IPS-NIHi7 (cell line): ENCODE measurements at regions not wholly inside any gene's neighbourhood (a gene's known extent, or its start where the extent isn't known, plus 50 kb on each side); places are given as distances from the start of the nearest gene placed in this dataset.
"Not testable (repeated sequence)": the region's sequence is repeated elsewhere in the genome, so short reads cannot be mapped to it uniquely, and the experiment has no call there.

Experiments used
- DNase-seq: peaks from one replicate; pipeline ENCODE4 v3.0.0; 2012; ENCODE audit warnings: mixed read lengths; ENCODE audit errors: extremely low spot score

DNA sequence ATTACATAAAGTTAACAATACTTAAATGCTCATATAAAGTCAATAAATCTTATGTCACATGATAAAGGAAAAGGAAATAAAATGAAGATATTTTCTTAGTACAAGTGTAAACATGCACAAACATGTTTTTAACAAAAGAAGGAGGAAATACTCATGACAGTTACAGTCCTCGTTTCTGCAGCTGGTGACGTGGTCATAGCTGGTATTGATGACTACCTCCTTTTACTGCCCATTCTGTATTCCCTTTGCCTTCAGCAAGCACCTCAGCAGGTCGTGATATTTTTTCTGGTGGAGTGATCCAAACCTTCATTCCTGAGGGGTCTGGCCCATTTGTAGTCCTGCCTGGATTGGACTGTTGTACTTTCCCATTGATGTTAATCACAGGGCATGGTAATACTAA lies 797.5 kb upstream of the PCDH10 start:
- not testable (repeated sequence) for DNase-seq

DNA sequence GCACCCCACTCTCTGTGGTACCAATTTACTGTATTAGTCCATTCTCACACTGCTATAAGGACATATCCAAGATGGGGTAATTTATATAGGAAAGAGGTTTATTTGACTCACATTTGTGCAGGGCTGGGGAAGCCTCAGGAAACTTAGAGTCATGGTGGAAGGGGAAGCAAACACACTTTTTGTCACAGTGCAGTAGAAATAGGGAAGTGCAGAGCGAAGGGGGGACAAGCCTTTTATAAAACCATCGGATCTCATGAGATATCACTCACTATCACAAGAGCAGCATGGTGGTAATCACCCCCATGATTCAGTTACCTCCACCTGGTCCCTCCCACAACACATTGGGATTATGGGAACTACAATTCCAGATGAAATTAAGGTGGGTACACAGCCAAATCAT lies 766.9 kb upstream of the PCDH10 start:
- DNase-seq: no peak

DNA sequence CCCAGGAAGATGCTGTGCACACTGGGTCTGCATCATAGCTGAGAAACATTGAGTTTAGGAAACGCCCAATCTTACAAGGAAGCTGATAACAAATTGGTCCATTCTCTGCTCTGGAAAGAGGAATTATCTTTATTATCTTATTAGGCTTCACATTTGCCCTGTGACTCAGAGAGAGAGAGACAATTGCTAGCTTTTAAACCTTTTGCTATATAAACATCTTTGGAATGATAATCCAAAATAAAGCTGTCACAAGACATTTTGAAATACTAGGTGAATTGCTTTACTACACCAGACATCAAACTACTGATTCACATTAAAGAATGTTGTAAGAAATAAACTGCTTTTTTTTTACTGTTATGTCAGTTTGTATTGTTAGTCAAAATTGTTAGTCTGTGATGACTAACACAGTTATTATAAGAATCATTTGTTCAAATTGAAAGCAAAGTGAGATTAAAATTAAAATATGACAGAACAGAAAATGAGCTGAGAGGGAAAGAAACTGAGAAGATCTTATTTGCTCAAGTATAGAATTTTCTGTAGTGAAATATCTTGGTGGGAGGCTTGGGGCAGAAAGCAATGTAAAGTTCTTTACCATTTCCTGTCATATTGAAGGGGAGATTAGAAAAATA lies 765.4 kb upstream of the PCDH10 start:
- no peak for DNase-seq

DNA sequence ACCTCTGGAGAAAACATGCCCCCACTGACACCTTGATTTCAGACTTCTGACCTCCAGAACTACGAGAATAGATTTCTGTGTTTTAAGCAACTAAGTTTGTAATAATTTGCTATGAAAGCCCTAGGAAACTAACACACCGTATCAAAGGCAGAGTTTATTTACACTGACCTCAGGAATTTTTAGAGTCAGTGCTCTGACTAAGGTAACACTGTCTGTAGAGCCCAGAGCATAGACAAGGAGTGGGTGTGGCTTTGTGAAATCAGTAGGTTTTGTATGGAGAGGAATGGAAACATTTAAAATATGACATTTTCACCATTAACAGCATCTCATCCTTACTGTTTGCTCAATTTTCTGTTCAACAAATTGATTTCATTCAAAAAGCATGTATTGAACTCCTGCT lies 764.4 kb upstream of the PCDH10 start:
- DNase-seq: no peak

DNA sequence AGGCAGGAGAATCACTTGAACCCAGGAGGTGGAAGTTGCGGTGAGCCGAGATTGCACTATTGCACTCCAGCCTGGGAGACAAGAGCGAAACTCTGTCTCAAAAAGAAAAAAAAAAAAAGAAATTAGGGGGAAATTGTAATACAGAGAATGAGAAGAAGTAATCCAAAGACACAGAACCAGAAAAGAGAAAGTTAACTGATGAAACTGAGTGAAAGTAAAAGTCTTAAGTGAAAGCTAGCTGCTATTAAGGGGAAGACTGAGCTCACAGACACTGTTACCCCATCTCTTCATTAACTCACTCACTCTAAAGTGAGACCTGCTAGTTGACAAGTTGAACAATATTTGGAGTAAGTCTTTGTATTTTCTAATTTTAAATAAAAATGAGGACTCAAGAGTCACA lies 763.0 kb upstream of the PCDH10 start:
- DNase-seq: no peak

DNA sequence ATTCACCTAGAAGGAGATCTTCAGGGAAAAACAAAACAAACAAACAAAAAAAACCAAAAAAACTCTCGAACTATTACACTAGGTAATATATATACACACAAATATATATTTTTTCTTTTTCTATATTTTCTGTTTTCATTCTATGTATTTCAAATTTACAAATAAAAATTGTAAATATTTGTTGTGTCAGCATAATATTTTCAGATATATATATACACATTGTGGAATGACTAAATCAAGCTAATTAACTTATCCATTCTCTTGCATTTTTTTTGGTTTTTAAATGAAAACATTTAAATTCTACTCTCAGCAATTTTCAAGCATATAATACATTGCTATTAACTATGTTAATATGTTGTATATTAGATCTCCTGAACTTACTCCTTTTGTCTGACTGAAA lies 762.0 kb upstream of the PCDH10 start:
- DNase-seq: no peak

DNA sequence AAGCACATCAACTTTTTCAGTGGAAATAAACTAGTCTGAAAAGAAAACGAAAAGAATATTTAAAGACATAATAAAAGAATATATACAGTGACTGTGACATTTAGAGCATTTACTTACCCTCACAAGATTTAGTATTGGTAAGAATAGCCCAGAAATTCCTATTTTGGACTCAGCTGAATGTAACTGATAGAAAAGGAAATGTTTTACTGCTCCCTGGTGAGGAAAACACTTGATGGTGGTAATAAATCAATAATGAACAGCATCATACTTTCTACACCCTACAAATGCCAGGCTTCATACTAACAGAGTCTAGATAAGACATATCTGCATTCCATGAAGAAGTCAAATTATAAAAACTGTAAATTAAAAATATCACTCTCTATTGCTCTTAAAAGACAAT lies 753.5 kb upstream of the PCDH10 start:
- no peak for DNase-seq

DNA sequence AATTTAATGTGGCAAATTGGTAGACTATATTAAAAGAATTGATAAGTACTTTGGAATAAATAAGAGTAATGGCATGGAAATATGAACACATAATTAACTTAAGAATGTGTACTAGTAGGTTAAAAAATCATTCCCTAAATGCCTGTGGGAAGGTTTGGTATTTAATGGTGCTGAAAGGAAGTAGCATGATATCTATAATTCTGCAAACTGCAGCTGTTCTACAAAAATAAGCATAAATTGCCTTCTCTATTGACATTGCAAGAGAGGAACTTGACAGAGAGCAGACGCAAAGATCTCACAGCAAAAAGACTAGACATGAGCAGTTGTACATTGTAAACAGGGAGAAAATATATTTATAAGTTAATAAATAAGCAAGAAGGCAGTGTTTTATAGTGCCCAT lies 752.5 kb upstream of the PCDH10 start:
- DNase-seq: no peak

DNA sequence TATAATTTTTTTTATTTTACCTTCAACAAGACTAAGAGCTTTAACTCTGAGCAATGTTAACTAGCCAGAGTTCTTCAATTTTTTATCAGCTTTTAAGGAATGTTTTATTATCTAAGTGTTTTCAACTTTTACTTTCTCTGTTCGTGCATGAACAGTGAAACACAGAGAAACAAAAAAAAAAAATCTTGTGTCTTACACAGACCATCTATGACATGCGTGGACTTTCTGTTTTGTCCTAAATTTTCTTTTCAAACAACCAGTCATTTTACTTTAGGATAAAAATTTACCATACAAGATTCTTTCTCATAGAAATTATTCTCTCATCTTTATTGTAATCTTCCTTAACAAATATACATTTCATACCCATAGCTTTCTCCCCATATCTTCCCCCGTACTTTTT lies 731.9 kb upstream of the PCDH10 start:
- DNase-seq: no peak

DNA sequence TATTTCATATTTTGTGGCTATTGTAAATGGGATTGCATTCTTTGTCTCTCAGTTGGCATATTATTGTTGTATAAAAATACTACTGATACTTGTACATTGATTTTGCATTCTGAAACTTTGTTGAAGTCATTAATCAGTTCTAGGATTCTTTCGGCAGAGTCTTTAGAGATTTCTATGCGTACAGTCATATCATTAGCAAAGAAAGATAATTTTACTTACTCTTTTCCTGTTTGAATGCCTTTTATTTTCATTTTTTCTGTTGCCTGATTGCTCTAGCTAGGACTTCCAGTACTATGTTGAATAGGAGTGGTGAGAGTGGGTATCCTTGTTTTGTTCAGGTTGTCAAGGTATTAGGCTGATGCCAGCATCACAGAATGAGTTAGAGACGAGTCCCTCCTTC lies 722.0 kb upstream of the PCDH10 start:
- no peak for DNase-seq

DNA sequence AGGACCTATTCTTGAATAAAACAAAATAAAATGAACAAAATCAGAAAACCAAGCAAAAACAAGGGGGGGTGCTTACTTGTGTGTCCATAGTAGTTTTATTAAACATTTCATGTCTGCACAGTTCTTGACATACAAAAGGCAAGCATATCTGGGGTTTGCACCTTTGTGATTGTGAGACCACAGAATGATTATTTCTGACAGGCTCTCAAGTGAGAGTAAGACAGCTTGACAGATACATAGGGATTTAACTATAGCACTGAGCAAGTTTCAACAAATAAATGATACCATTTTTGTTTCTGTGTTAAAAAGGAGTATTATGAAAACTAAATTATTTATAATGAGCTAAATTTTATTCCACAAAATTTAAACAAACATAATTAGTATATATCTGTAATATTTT lies 712.0 kb upstream of the PCDH10 start:
- DNase-seq: no peak

DNA sequence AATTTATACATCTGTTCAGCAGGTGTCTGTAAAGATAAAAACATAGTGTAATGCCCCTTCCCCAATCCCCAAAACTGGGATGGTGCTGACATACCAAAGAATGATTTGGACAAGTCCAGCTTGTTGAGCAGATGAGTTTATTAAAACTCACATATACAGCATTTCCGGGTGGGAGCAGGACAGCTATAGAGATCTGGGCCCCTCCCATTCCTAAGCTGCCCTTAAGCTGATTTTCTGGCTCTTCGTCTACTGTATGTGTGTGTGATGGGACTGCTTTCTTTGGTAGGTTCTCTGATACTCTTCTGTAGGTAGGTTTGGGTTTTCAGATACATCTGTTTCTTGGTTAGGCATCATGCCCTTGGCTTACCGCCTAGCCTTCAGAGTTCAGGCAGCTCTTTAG lies 703.7 kb upstream of the PCDH10 start:
- DNase-seq: no peak

DNA sequence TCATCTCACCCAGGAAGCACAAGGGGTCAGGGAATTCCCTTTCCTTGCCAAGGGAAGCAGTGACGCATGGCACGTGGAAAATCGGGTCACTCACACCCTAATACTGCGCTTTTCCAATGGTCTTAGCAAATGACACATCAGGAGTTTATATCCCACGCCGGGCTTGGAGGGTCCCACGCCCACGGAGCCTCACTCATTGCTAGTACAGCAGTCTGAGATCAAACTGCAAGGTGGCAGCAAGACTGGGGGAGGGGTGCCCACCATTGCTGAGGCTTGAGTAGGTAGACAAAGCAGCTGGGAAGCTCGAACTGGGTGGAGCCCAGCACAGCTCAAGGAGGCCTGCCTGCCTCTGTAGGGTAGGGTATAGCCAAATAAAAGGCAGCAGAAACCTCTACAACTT lies 691.1 kb upstream of the PCDH10 start:
- DNase-seq: not testable (repeated sequence)

DNA sequence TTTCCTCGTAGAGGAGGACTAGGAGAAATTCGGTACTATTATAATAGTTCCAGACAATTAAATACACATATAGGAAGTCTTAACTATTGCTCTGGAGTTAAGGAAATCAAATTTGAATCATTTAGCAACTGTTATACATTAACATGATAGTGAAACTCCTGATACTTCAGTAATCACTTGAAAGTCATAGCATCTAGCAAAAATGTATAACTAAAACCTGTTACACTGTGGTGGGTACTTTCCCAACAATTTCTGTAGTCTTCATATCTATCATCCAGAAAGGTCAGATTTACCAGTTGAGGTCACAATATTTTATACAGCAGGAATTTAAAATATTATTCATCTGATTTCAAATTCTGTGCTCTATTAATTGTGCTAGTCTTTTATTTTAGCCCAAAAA lies 669.6 kb upstream of the PCDH10 start:
- DNase-seq: no peak

DNA sequence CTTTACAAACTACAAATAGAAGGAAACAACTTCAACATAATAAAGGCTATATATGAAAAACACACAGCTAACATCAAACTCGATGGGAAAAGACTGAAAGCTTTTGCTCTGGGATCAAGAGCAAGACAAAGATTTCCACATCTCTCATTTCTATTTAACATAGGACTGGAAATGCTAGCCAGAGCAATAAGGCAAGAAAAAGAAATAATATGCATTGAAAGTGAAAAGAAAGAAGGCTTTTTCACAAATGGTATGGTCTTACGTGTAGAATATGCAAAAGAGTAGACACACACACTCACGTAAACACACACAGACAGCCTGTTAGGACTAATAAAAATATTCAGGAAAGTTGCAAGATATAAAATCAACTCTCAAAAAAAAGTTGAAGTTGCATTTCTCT lies 660.5 kb upstream of the PCDH10 start:
- DNase-seq: no peak

DNA sequence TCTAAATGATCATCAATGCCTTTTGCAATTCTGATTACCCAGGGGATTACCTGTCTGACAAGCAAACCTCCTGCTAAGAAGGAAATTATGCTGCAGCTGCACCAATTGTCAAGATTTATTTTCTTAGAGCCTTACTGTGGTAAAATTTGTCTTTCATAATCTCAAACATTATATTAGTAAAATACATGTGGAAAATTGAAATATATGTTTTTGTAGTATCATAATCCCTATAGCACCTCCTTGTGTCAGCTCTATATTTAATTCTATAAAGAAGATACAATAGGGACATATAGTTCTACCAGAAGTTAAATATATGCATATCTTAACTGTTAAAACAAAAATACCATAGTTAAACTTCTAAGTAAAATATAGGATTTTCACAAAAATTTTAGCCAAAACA lies 655.6 kb upstream of the PCDH10 start:
- no peak for DNase-seq

DNA sequence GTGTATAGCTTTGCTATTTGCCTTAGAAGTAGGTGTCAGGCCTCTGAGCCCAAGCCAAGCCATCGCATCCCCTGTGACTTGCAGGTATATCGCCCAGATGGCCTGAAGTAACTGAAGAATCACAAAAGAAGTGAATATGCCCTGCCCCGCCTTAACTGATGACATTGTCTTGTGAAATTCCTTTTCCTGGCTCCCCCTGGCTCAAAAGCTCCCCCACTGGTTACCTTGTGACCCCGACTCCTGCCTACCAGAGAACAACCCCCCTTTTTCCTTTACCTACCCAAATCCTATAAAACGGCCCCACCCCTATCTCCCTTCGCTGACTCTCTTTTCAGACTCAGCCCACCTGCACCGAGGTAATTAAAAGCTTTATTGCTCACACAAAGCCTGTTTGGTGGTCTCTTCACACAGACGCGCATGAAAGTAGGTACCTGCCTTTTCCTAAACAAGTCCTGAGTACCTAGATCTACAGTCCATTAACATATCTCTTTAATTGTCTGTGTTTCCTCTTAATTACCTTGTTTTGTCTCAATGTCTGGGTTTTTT lies 653.8 kb upstream of the PCDH10 start:
- not testable (repeated sequence) for DNase-seq

DNA sequence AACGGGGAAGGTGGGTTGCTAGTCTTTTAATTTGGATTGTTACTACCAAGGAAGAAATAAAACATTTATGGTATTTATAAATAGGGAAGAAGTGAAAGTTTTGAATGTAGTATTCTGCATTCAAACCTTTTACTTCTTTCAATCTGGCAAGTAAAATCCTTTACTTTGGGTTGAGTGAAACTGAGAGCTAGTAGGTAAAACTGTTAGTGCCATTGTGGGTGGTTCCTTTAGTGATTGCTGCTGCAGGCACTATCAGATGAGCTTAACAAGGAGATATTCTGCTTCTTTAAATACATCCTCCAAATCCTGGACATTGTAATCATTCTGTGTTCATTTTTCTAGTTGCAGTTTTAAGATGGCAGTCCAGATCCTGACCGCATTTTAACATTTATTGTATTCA lies 650.9 kb upstream of the PCDH10 start:
- no peak for DNase-seq

DNA sequence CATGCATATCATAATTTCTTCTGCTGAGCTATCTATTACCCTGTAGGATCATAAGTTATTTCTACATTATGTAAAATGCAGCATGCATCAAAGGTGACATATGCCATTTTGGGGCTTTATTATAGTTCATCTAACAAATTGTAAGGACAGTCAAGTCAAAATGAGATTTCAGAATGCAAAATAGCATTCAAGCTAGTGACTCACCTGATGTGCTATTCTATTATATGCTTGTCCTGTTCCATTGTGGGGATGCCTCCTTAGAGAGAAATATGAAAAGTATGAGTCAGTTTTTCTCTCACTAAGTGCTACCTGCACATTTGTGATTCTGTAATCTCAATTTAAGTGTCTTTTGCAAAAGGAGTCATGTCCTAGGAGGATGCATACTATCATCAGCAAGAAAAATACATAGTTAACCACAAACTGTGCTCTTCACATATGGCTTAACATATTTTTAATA lies 647.0 kb upstream of the PCDH10 start:
- no peak for DNase-seq

DNA sequence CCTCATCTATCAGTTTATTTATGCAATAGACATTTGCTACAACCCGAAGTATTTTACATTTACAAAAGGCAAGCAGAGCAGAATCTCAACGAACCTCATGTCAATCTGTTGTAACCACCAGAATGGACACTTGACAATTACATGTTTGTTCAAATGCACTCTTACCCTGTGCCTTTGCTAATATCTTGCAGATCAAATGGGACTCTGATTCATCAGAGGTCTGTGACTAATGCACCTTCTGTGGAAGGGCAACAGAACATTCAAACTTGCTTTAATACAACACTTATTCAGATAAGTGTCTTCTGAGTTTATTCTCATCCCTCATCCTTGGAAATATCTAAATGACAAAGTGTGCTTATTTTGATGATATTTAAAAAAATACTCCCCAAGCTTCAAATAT lies 644.7 kb upstream of the PCDH10 start:
- DNase-seq: no peak

DNA sequence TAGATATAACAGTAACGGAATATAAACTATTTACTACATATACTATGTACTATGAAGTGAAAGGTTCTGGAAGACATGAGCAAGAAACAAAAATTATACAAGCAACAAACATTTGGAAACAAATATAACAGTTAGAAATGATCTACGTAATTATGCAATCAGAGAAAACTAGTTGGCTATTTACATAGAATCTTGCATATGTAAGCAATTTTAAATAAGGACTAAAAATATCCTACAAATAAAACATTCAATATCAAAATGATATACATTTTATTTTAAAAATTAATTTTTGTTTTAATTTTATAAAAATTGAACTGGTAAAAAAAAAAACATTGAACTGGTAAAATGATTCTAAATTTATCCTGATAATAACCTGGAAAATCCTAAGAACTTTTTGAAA lies 642.5 kb upstream of the PCDH10 start:
- no peak for DNase-seq

DNA sequence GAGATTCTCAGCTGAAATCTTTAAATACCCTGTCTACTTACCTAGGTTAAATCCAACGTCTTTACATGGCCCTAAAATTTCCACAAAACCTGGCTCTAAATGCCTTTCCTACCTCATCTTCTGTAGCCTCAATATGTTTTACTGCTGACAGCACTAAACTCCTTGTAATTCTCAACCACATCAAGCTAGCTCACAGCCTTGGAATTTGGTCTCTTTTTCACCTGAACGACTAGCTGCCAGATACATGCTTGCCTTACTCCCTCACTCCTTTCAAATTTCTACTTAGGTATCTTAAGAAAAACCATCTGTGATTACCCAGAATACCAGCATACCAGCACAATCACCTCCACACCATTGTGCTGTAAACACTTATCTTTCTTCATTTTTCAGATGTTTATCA lies 635.6 kb upstream of the PCDH10 start:
- DNase-seq: peak; percentile 17

DNA sequence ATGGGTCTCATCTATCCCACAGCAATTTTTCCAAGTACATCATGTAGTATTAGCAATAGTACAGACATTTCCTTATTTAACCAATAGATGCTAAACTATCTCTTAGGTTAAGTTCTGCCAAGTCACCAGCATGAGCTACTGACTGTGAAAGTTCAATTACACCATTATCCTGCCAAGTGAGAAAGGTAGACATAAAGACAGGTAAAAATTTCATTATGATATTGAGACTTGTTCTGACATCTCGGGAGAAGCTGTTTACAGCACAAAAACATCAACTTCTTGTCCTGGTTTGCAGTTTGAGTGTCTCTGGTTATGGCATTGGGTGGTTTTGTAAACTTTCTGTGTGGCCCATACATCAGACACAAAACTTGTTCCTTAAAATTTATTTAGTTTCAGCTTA lies 622.4 kb upstream of the PCDH10 start:
- no peak for DNase-seq

DNA sequence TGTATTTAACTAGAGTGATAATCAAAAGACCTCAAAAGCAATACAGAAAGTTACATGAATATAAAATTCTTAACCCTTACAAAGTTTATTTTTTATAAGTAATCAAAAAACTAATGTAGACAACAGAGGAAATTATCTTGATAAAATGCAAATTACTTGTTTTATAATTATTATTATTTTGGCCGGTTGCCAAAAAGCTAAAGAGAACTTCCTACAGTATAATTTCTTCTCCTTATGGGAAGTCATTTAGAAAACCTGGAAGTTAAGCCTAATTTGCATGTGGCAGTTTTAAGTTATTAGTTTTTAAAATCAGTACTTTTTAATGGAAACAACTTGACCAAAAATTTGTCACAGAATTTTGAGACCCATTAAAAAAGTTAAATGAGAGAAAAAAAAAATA lies 621.3 kb upstream of the PCDH10 start:
- DNase-seq: no peak
